GM23248 (cell line): ENCODE measurements at regions not wholly inside any gene's neighbourhood (a gene's known extent, or its start where the extent isn't known, plus 50 kb on each side); places are given as distances from the start of the nearest gene placed in this dataset.
A peak's percentile ranks its signal among the peaks of the same experiment; 100 is the strongest.

Experiments
- DNase-seq: peaks from one replicate; pipeline ENCODE4 v3.0.0-alpha.2; 2015
- H2AFZ ChIP-seq: fragments of 200-600 bp; sonication (generic); 2 replicates; pipeline ENCODE4 v1.6.1; 2016; ENCODE audit warnings: antibody characterized with exemption
- H3F3A ChIP-seq: fragments of 200-600 bp; sonication (generic); 2 replicates; pipeline ENCODE4 v1.6.1; 2016; ENCODE audit warnings: mild to moderate bottlenecking, antibody characterized with exemption, mixed run types; ENCODE audit not compliant: insufficient read depth
- H3K27ac ChIP-seq: fragments of 200-600 bp; sonication (generic); 2 replicates; pipeline ENCODE4 v1.5.1; 2016; ENCODE audit warnings: mild to moderate bottlenecking
- H3K27me3 ChIP-seq: fragments of 200-600 bp; sonication (generic); replicated peaks from 2 replicates; pipeline ENCODE4 v1.6.1; 2016; ENCODE audit warnings: mild to moderate bottlenecking; ENCODE audit not compliant: insufficient read depth
- H3K36me3 ChIP-seq: fragments of 200-600 bp; sonication (generic); 2 replicates; pipeline ENCODE4 v1.6.1; 2016; ENCODE audit warnings: low read depth, mild to moderate bottlenecking
- H3K4me1 ChIP-seq: fragments of 200-600 bp; sonication (generic); 2 replicates; pipeline ENCODE4 v1.6.1; 2016; ENCODE audit warnings: mild to moderate bottlenecking; ENCODE audit not compliant: insufficient read depth
- H3K4me2 ChIP-seq: fragments of 200-600 bp; sonication (generic); one replicate; pipeline ENCODE4 v1.6.1; 2016; ENCODE audit warnings: mild to moderate bottlenecking; ENCODE audit not compliant: unreplicated experiment
- H3K4me3 ChIP-seq: fragments of 200-600 bp; sonication (generic); 2 replicates; pipeline ENCODE4 v1.5.1; 2016; ENCODE audit warnings: mild to moderate bottlenecking
- H3K79me2 ChIP-seq: fragments of 200-600 bp; sonication (generic); 2 replicates; pipeline ENCODE4 v1.6.1; 2016; ENCODE audit warnings: mild to moderate bottlenecking; ENCODE audit not compliant: insufficient read depth
- H3K9ac ChIP-seq: fragments of 200-600 bp; sonication (generic); 2 replicates; pipeline ENCODE4 v1.6.1; 2016; ENCODE audit warnings: mild to moderate bottlenecking
- H3K9me2 ChIP-seq: fragments of 200-600 bp; sonication (generic); 2 replicates; pipeline ENCODE4 v1.6.1; 2016; ENCODE audit warnings: mixed run types, mild to moderate bottlenecking, moderate library complexity; ENCODE audit not compliant: insufficient read depth
- H3K9me3 ChIP-seq: fragments of 200-600 bp; sonication (generic); one replicate; pipeline ENCODE4 v1.6.1; 2017; ENCODE audit warnings: low read depth
- H4K20me1 ChIP-seq: fragments of 200-600 bp; sonication (generic); 2 replicates; pipeline ENCODE4 v1.6.0; 2016; ENCODE audit not compliant: insufficient read depth
- EZH2 ChIP-seq: fragments of 200-600 bp; sonication (generic); IDR thresholded peaks from 2 replicates; pipeline ENCODE4 v1.6.1; 2018; ENCODE audit warnings: antibody characterized with exemption, mild to moderate bottlenecking; ENCODE audit not compliant: insufficient read depth, poor library complexity, severe bottlenecking
- EZH2phosphoT487 ChIP-seq: fragments of 200-600 bp; sonication (generic); IDR thresholded peaks from 2 replicates; pipeline ENCODE4 v1.6.1; 2018; ENCODE audit warnings: antibody characterized with exemption, moderate library complexity, mild to moderate bottlenecking, low read depth; ENCODE audit not compliant: insufficient read depth
- WGBS, 2 experiments: methylation state at CpG; one replicate each; pipeline ENCODE4 v1.1.6; 2015 to 2017; ENCODE audit warnings: low lambda C conversion rate in 2 of 2, low coverage in 1 of 2; ENCODE audit errors: missing lambda C conversion rate in 2 of 2; 5-methylcytosine and 5-hydroxymethylcytosine counted together
- in situ Hi-C: fragments of 300-500 bp; cut with MboI; formaldehyde crosslinking; loops from 2 replicates; pipeline ENCODE4 v1.15.0; 2020

- Histone ChIP-seq H3K9me2 (no peaks in the 10 kb centered on the region), H3K4me3 (no peak overlapping the region), H3K36me3 (no peaks in the 10 kb centered on the region), H3F3A (peaks cover 19% of the 10 kb centered on the region), H3K9ac (no peak overlapping the region), H3K9me3 (no peaks in the 10 kb centered on the region), H4K20me1 (no peaks in the 10 kb centered on the region), H3K79me2 (no peaks in the 10 kb centered on the region), H3K27ac (peak overlapping the region; percentile 64), H3K4me1 (peaks cover 22% of the 10 kb centered on the region), H3K27me3 (no peaks in the 10 kb centered on the region), H2AFZ (peak overlapping the region; percentile 66), H3K4me2 (peak overlapping the region; percentile 70)
- no peak for DNase-seq
- TF ChIP-seq EZH2phosphoT487, result no peak
- in situ Hi-C loops, result no loop called here
- 53 to 56% methylated on average over 8 of the region's 8 CpGs for WGBS, 2 experiments
Measured at GRCh38 chr18:56199580-56200330, 438.6 kb downstream of the TXNL1 start.

DNA sequence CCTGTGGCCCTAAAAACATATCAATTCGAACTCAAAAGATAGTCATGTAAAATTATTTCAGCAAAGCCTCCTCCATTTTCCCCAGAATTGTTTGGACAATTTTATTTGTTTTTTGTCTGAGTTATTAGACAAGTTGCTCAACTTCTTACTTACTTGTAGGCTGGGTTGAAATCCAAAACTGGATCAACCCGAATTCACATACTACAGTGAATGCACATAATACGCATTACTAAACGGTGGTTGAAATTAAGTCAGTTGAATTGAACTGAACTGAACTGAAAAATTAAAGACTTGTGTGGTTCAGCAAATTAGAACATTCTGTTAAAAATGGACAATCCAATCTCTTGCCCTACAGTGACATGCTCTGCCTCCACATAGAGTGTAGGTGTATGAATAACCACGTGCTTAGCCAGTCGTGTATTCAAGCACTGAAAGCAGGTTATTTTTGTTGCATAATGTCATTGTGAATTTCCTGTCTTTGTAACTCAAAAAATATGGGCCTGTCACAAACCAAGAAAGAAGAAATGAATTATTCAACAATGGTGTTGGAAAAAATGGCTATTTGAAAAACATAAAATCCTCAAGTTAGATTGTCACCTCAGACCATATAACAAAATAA, 441.0 kb downstream of the TXNL1 start:
- DNase-seq, result no peak
- TF ChIP-seq EZH2, result no peak
- TF ChIP-seq EZH2phosphoT487, result no peak
- Histone ChIP-seq H3F3A (peaks cover 19% of the 10 kb centered on the region), H3K4me1 (peaks cover 22% of the 10 kb centered on the region), H3K4me2 (no peak overlapping the region), H3K79me2 (no peaks in the 10 kb centered on the region), H3K4me3 (no peak overlapping the region), H4K20me1 (no peaks in the 10 kb centered on the region), H3K27ac (no peak overlapping the region), H3K9me3 (no peaks in the 10 kb centered on the region), H3K9ac (no peak overlapping the region), H3K9me2 (no peaks in the 10 kb centered on the region), H2AFZ (no peak overlapping the region), H3K36me3 (no peaks in the 10 kb centered on the region), H3K27me3 (no peaks in the 10 kb centered on the region)
- in situ Hi-C loops, result no loop called here
- WGBS, 2 experiments, result 69 to 77% methylated on average over 6 of the region's 6 CpGs

DNA sequence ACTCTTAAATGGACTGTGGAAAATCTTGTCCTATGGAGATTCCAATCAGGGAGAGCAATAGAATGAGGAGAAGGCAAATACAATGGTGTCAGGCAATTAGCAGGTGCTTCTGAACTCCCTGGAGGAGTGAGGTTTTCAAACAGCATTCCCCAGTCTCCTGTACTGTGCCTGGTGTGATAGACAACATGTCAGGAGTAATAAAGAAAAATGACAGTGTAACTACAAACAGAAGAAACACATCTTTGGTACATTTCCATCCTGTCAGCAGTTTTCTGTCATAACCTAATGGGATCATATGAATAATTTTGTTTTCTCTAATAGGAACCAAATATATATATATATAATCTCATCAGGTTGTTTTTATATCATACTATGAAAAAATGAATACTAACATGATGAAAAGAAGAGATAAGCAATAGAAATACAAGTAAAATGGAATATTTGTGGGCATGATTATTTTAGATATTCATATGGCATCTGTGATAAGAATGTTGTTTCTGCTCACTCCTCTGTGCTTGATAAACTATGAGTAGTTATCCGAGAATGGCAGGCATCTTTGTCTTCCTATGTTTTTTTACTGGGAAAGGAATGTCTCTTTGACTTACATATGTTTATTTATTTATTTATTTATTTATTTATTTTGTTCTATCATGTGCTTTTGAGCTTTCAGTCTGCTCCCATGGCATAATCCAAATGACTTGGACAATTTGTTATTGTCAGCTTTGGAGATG, 441.7 kb downstream of the TXNL1 start:
- TF ChIP-seq EZH2 (no peak), EZH2phosphoT487 (no peak)
- Histone ChIP-seq H3K27ac (no peak overlapping the region), H3K36me3 (no peaks in the 10 kb centered on the region), H3K79me2 (no peaks in the 10 kb centered on the region), H3K9me3 (no peaks in the 10 kb centered on the region), H3K27me3 (no peaks in the 10 kb centered on the region), H4K20me1 (no peaks in the 10 kb centered on the region), H3K4me3 (no peak overlapping the region), H3K4me2 (no peak overlapping the region), H3K9me2 (no peaks in the 10 kb centered on the region), H2AFZ (no peak overlapping the region), H3K9ac (no peak overlapping the region), H3F3A (peaks cover 19% of the 10 kb centered on the region), H3K4me1 (peaks cover 22% of the 10 kb centered on the region)
- in situ Hi-C loops, result no loop called here
- 89% methylated on average over 1 of the region's 1 CpG for WGBS, 2 experiments
- no peak for DNase-seq

GRCh38 chr18:56191334-56191733, 447.1 kb downstream of the TXNL1 start:
- TF ChIP-seq EZH2phosphoT487, result no peak
- TF ChIP-seq EZH2, result no peak
- no peak for DNase-seq
- no peaks in the 10 kb centered on the region for H3K9me3 ChIP-seq
- no peaks in the 10 kb centered on the region for H3K27me3 ChIP-seq
- H3K79me2 ChIP-seq, result no peaks in the 10 kb centered on the region
- H4K20me1 ChIP-seq, result no peaks in the 10 kb centered on the region
- no peaks in the 10 kb centered on the region for H3K4me1 ChIP-seq
- no peak overlapping the region for H2AFZ ChIP-seq
- 91 to 92% methylated on average over 5 of the region's 5 CpGs for WGBS, 2 experiments
- in situ Hi-C loops, result no loop called here
- no peak overlapping the region for H3K4me3 ChIP-seq
- H3K9me2 ChIP-seq, result no peaks in the 10 kb centered on the region
- H3K36me3 ChIP-seq, result no peaks in the 10 kb centered on the region
- no peaks in the 10 kb centered on the region for H3F3A ChIP-seq
- no peak overlapping the region for H3K27ac ChIP-seq
- no peak overlapping the region for H3K9ac ChIP-seq
- no peak overlapping the region for H3K4me2 ChIP-seq
